GM08714 (cell line): ENCODE measurements at regions not wholly inside any gene's neighbourhood (a gene's known extent, or its start where the extent isn't known, plus 50 kb on each side); places are given as distances from the start of the nearest gene placed in this dataset.

Experiments
- H3K4me3 ChIP-seq: fragments of 200-500 bp; sonication (Bioruptor generic); 2 replicates; pipeline ENCODE4 v1.5.1; 2014; ENCODE audit warnings: mild to moderate bottlenecking, low read length, inconsistent platforms
- ZNF274 ChIP-seq: IDR thresholded peaks from 2 replicates; pipeline ENCODE4 v1.6.1; 2012; ENCODE audit warnings: mild to moderate bottlenecking, low read depth, low read length

GRCh38 chr11:122032317-122032716 is 83.7 kb downstream of the BLID start:
- TF ChIP-seq ZNF274 = no peak
- no peak overlapping the region for H3K4me3 ChIP-seq

GRCh38 chr11:122031813-122032212 is 84.2 kb downstream of the BLID start:
- TF ChIP-seq ZNF274 = no peak
- H3K4me3 ChIP-seq = no peak overlapping the region

GRCh38 chr11:122030286-122030685 is 85.7 kb downstream of the BLID start:
- TF ChIP-seq ZNF274 = no peak
- H3K4me3 ChIP-seq = no peak overlapping the region

GRCh38 chr11:122028545-122028944 is 87.5 kb downstream of the BLID start:
- no peak for TF ChIP-seq ZNF274
- H3K4me3 ChIP-seq = no peak overlapping the region

GRCh38 chr11:122028036-122028435 is 88.0 kb downstream of the BLID start:
- H3K4me3 ChIP-seq = no peak overlapping the region
- no peak for TF ChIP-seq ZNF274

GRCh38 chr11:122025757-122026156 is 90.3 kb downstream of the BLID start:
- TF ChIP-seq ZNF274 = no peak
- H3K4me3 ChIP-seq = no peak overlapping the region

GRCh38 chr11:122024278-122024677 is 91.7 kb downstream of the BLID start:
- H3K4me3 ChIP-seq = no peak overlapping the region
- no peak for TF ChIP-seq ZNF274

GRCh38 chr11:122023614-122024250 is 92.3 kb downstream of the BLID start:
- TF ChIP-seq ZNF274 = no peak
- no peak overlapping the region for H3K4me3 ChIP-seq

GRCh38 chr11:122022646-122023045 is 93.4 kb downstream of the BLID start:
- no peak overlapping the region for H3K4me3 ChIP-seq
- no peak for TF ChIP-seq ZNF274

GRCh38 chr11:122020902-122021301 is 95.1 kb downstream of the BLID start:
- no peak for TF ChIP-seq ZNF274
- no peak overlapping the region for H3K4me3 ChIP-seq

GRCh38 chr11:122019908-122020694 is 95.9 kb downstream of the BLID start:
- TF ChIP-seq ZNF274 = no peak
- no peak overlapping the region for H3K4me3 ChIP-seq

GRCh38 chr11:122007601-122008071 is 108.4 kb downstream of the BLID start:
- no peak overlapping the region for H3K4me3 ChIP-seq
- TF ChIP-seq ZNF274 = no peak

GRCh38 chr11:122004446-122004845 is 111.6 kb downstream of the BLID start:
- no peak overlapping the region for H3K4me3 ChIP-seq

GRCh38 chr11:122002926-122003325 is 113.1 kb downstream of the BLID start:
- TF ChIP-seq ZNF274 = no peak
- H3K4me3 ChIP-seq = no peak overlapping the region

More at GRCh38 chr11:122004446-122004845, 111.6 kb downstream of the BLID start:
- no peak for TF ChIP-seq ZNF274

- TF ChIP-seq ZNF274 = no peak
- no peak overlapping the region for H3K4me3 ChIP-seq
Measured at GRCh38 chr11:122002047-122002446, 114.0 kb downstream of the BLID start.

GRCh38 chr11:121999651-122000050 is 116.4 kb downstream of the BLID start:
- H3K4me3 ChIP-seq = no peak overlapping the region
- TF ChIP-seq ZNF274 = no peak
